ENCODE measurements at regions not wholly inside any gene's neighbourhood (a gene's known extent, or its start where the extent isn't known, plus 50 kb on each side); places are given as distances from the start of the nearest gene placed in this dataset.

GRCh38 chr13:62060570-62060969 lies 644.9 kb upstream of the PCDH20 start:
- in situ Hi-C loops (cut with MboI; ENCODE audit: low pct_unique_long_range_greater_than_20kb, low sequenced_read_pairs, unreplicated experiment): no loop called here
- no peak for DNase-seq (ENCODE audit: low spot score)
- TF ChIP-seq CTCF (IDR thresholded peaks at IDR 0.05; ENCODE audit: extremely low read depth, insufficient read depth, missing control alignments): no peak

DNA sequence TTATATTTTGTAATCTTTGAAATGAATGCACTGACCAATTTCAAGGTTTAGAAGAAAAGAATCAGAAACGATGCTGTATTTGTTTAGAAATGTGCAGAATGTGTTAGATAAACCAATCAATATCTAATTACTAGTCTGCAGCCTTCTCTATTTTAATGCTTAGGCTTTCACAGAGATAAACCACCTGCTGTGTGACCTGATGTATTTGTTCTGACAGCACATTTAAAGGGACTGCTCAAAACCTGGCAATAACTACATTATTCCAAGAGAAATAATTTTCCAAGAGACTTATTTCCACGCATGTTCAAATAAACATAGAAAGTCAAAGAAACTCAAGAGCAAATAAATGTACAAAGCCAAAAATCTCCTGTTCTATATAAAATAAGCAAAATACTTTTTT lies 641.6 kb upstream of the PCDH20 start:
- in situ Hi-C loops (cut with MboI; ENCODE audit: low pct_unique_long_range_greater_than_20kb, low sequenced_read_pairs, unreplicated experiment): no loop called here
- DNase-seq (ENCODE audit: low spot score): no peak
- TF ChIP-seq CTCF (IDR thresholded peaks at IDR 0.05; ENCODE audit: extremely low read depth, insufficient read depth, missing control alignments): no peak

DNA sequence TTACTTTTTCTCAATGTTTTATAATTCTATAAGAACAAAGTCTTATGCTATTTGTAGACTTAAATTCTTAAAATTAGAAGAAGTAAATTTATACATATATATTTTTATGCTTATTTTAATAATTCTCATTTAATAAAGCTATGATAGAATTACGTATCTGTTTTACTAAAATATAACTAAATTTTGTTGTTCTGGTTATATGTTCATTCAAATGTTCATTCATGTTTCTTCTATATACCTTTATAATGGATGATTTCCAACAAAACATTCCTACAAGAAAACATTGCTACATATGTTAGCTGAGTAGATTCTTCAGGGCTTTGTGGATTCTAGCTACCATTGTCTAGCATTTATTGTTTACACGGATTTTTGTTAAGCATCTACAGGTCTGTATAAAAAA lies 634.3 kb upstream of the PCDH20 start:
- TF ChIP-seq CTCF (IDR thresholded peaks at IDR 0.05; ENCODE audit: extremely low read depth, insufficient read depth, missing control alignments): no peak
- in situ Hi-C loops (cut with MboI; ENCODE audit: low pct_unique_long_range_greater_than_20kb, low sequenced_read_pairs, unreplicated experiment): no loop called here
- DNase-seq (ENCODE audit: low spot score): no peak

DNA sequence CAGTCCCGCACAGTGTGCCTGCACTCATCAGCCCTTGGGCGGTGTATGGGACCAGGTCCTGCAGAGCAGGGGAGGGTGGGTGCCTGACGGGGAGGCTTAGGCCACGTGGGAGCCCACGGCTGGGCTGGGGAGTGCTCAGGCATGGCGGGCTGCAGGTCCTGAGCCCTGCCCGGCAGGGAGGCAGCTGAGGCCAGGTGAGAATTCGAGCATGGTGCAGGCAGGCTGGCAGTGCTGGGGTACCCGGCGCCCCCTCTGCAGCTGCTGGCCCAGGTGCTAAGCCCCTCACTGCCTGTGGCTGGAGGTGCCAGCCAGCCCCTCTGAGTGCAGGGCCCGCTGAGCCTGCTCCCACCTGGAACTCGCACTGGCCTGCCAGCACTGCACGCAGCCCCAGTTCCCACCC lies 630.9 kb upstream of the PCDH20 start:
- in situ Hi-C loops (cut with MboI; ENCODE audit: low pct_unique_long_range_greater_than_20kb, low sequenced_read_pairs, unreplicated experiment): no loop called here
- no peak for TF ChIP-seq CTCF (IDR thresholded peaks at IDR 0.05; ENCODE audit: extremely low read depth, insufficient read depth, missing control alignments)
- no peak for DNase-seq (ENCODE audit: low spot score)

GRCh38 chr13:62043600-62043999 lies 628.0 kb upstream of the PCDH20 start:
- TF ChIP-seq CTCF (IDR thresholded peaks at IDR 0.05; ENCODE audit: extremely low read depth, insufficient read depth, missing control alignments): no peak

GRCh38 chr13:62040806-62041205 lies 625.2 kb upstream of the PCDH20 start:
- no peak for TF ChIP-seq CTCF (IDR thresholded peaks at IDR 0.05; ENCODE audit: extremely low read depth, insufficient read depth, missing control alignments)
- in situ Hi-C loops (cut with MboI; ENCODE audit: low pct_unique_long_range_greater_than_20kb, low sequenced_read_pairs, unreplicated experiment): no loop called here
- DNase-seq (ENCODE audit: low spot score): no peak

More at GRCh38 chr13:62043600-62043999, 628.0 kb upstream of the PCDH20 start:
- no peak for DNase-seq (ENCODE audit: low spot score)
- in situ Hi-C loops (cut with MboI; ENCODE audit: low pct_unique_long_range_greater_than_20kb, low sequenced_read_pairs, unreplicated experiment): no loop called here

- in situ Hi-C loops (cut with MboI; ENCODE audit: low pct_unique_long_range_greater_than_20kb, low sequenced_read_pairs, unreplicated experiment): no loop called here
- TF ChIP-seq CTCF (IDR thresholded peaks at IDR 0.05; ENCODE audit: extremely low read depth, insufficient read depth, missing control alignments): no peak
- DNase-seq (ENCODE audit: low spot score): no peak
Measured at GRCh38 chr13:62040078-62040477, 624.4 kb upstream of the PCDH20 start.

All from GM13977 (cell line).